GM12878 (cell line): ENCODE measurements at regions not wholly inside any gene's neighbourhood (a gene's known extent, or its start where the extent isn't known, plus 50 kb on each side); places are given as distances from the start of the nearest gene placed in this dataset.

Source experiments
- BRCA1 ChIP-seq: IDR thresholded peaks from 2 replicates; pipeline ENCODE4 v1.6.1; 2011; ENCODE audit warnings: low read depth, low read length, improper control_type of control experiment
- FOS ChIP-seq: IDR thresholded peaks from 3 replicates; pipeline ENCODE4 v1.6.1; 2011; ENCODE audit warnings: borderline replicate concordance; ENCODE audit not compliant: insufficient read length; ENCODE audit errors: extremely low read depth
- POLR2A ChIP-seq: IDR thresholded peaks from 2 replicates; pipeline ENCODE4 v1.6.1; 2011; ENCODE audit warnings: low read depth, mild to moderate bottlenecking, low read length
- POLR2AphosphoS2 ChIP-seq: IDR thresholded peaks from 2 replicates; pipeline ENCODE4 v1.6.1; 2011; ENCODE audit warnings: low read depth, mild to moderate bottlenecking, low read length, improper control_type of control experiment, moderate library complexity
- SIN3A ChIP-seq: IDR thresholded peaks from 2 replicates; pipeline ENCODE4 v1.6.1; 2012; ENCODE audit warnings: low read depth, low read length, improper control_type of control experiment
- TF ChIP-seq, protein P1 (sequence below), 3 experiments: IDR thresholded peaks in 2 of 3; conservative IDR thresholded peaks in 1 of 3; 2 replicates each; pipeline ENCODE4 v1.5.1; 2011; ENCODE audit warnings: low read depth in 3 of 3, low read length in 3 of 3, mild to moderate bottlenecking in 3 of 3, control low read depth in 2 of 3, moderate library complexity in 2 of 3, inconsistent platforms in 1 of 3, mixed read lengths in 1 of 3; ENCODE audit not compliant: control insufficient read depth in 2 of 3, insufficient read depth in 1 of 3; ENCODE audit errors: extremely low read depth in 1 of 3
- TF ChIP-seq, protein P2 (sequence below): IDR thresholded peaks from 2 replicates; pipeline ENCODE4 v1.6.1; 2011; ENCODE audit warnings: mild to moderate bottlenecking, low read depth, low read length, moderate library complexity; ENCODE audit not compliant: insufficient replicate concordance

DNA sequence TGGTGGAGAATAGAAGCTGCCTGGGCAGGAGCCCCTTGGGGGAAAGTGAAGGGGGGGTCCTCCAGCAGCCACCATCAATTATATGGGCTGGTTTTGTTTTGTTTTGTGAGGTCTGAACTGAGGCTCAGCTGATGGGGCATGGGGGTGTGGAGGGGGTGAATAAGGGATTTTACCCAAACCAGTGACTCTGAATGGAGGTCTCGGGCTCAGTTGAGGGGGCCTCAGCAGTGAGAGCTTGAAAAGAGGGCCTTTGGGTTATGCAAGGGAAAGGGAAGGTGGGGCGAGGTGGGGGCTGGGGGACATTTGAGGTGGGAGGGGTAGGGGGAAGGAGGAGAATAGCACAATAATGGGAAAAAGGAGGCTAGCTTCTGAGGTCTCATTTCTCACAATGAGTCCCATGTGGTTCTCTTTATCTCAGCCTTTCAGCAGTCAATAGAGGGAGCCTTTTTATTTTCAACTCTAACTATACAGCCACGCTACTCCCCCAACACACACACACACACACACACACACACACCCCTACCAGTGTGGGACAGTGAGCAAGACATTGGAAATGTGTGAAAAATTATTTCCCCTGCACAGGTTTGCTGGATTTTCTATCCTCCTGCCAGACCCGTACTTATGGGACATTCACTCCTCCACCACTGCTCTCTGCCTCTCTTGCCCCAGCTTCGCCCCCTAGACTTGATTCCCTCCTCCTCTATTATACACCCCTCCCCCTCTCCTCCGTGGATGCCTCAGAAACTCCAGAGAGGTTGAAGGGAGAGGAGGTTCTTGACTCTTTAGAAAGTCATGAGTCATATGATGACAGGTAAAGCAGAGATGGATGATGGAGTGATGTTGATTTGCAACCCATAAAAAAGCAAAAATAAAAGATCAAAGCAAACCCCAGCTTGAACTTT, 96.0 kb downstream of the GTPBP8 start:
- TF ChIP-seq POLR2AphosphoS2 (no peak), SIN3A (no peak), BRCA1 (no peak), FOS (no peak), POLR2A (no peak)
- TF ChIP-seq, protein P1, sequence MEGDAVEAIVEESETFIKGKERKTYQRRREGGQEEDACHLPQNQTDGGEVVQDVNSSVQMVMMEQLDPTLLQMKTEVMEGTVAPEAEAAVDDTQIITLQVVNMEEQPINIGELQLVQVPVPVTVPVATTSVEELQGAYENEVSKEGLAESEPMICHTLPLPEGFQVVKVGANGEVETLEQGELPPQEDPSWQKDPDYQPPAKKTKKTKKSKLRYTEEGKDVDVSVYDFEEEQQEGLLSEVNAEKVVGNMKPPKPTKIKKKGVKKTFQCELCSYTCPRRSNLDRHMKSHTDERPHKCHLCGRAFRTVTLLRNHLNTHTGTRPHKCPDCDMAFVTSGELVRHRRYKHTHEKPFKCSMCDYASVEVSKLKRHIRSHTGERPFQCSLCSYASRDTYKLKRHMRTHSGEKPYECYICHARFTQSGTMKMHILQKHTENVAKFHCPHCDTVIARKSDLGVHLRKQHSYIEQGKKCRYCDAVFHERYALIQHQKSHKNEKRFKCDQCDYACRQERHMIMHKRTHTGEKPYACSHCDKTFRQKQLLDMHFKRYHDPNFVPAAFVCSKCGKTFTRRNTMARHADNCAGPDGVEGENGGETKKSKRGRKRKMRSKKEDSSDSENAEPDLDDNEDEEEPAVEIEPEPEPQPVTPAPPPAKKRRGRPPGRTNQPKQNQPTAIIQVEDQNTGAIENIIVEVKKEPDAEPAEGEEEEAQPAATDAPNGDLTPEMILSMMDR (IDR thresholded peaks at IDR 0.05 in 2 of 3, conservative IDR thresholded peaks at IDR 0.05 in 1 of 3; ENCODE audit: control insufficient read depth in 2 of 3, extremely low read depth in 1 of 3, insufficient read depth in 1 of 3, low read depth in 3 of 3, low read length in 3 of 3): no peak; a peak in 1 of 6 replicates
- TF ChIP-seq, protein P2, sequence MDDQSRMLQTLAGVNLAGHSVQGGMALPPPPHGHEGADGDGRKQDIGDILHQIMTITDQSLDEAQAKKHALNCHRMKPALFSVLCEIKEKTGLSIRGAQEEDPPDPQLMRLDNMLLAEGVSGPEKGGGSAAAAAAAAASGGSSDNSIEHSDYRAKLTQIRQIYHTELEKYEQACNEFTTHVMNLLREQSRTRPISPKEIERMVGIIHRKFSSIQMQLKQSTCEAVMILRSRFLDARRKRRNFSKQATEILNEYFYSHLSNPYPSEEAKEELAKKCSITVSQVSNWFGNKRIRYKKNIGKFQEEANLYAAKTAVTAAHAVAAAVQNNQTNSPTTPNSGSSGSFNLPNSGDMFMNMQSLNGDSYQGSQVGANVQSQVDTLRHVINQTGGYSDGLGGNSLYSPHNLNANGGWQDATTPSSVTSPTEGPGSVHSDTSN: no peak
